NT2/D1 (cell line): ENCODE measurements at regions not wholly inside any gene's neighbourhood (a gene's known extent, or its start where the extent isn't known, plus 50 kb on each side); places are given as distances from the start of the nearest gene placed in this dataset.

Experiments used
- SUZ12 ChIP-seq: IDR thresholded peaks from 2 replicates; pipeline ENCODE4 v1.6.1; 2011; ENCODE audit not compliant: insufficient read length, insufficient read depth; ENCODE audit errors: extremely low read depth
- YY1 ChIP-seq: IDR thresholded peaks from 2 replicates; pipeline ENCODE4 v1.6.1; 2011; ENCODE audit not compliant: insufficient read length, insufficient read depth
- ZNF274 ChIP-seq: IDR thresholded peaks from 2 replicates; pipeline ENCODE4 v1.6.1; 2011; ENCODE audit warnings: mild to moderate bottlenecking, low read depth, low read length

GRCh38 chr6:6920987-6921313 lies 186.8 kb upstream of the RREB1 start:
- TF ChIP-seq ZNF274 (no peak), SUZ12 (no peak), YY1 (no peak)
